Effector memory CD8-positive, alpha-beta T cell (primary cell): ENCODE measurements at regions not wholly inside any gene's neighbourhood (a gene's known extent, or its start where the extent isn't known, plus 50 kb on each side); places are given as distances from the start of the nearest gene placed in this dataset.

ENCODE experiments used
- ATAC-seq: fragments of 150-1000 bp; cut with Tn5 transposase; replicated peaks from 2 replicates; pipeline ENCODE4 v1.10.0; 2021; ENCODE audit warnings: mild to moderate bottlenecking, moderate library complexity
- DNase-seq, 3 experiments: peaks; one replicate each; pipeline ENCODE4 v3.0.0; 2021
- H3K27ac Mint-ChIP-seq, 2 donors: one replicate each; pipeline ENCODE4 v1.8.0; 2022; ENCODE audit warnings: mild to moderate bottlenecking in 2 of 2, mixed read lengths in 2 of 2, moderate library complexity in 2 of 2
- H3K27me3 Mint-ChIP-seq, 2 donors: one replicate each; pipeline ENCODE4 v1.8.0; 2022; ENCODE audit warnings: mixed read lengths in 2 of 2
- H3K36me3 Mint-ChIP-seq: one replicate; pipeline ENCODE4 v1.8.0; 2022; ENCODE audit warnings: mild to moderate bottlenecking, moderate library complexity, mixed read lengths; ENCODE audit not compliant: insufficient read depth
- H3K4me1 Mint-ChIP-seq, 2 donors: one replicate each; pipeline ENCODE4 v1.8.0; 2022; ENCODE audit warnings: low read depth in 2 of 2, mixed read lengths in 2 of 2
- H3K4me3 Mint-ChIP-seq, 2 donors: one replicate each; pipeline ENCODE4 v1.8.0; 2022; ENCODE audit warnings: mild to moderate bottlenecking in 2 of 2, mixed read lengths in 2 of 2, moderate library complexity in 2 of 2
- H3K9me3 Mint-ChIP-seq, 2 donors: one replicate each; pipeline ENCODE4 v1.8.0; 2022; ENCODE audit warnings: mixed read lengths in 2 of 2

GRCh38 chr18:72948439-72948838 is 80.7 kb upstream of the NETO1 start:
- no peaks in the 10 kb centered on the region for H3K27me3 Mint-ChIP-seq
- H3K36me3 Mint-ChIP-seq: no peaks in the 10 kb centered on the region
- H3K4me3 Mint-ChIP-seq: no peak overlapping the region
- H3K9me3 Mint-ChIP-seq: peaks cover 4 to 7% of the 10 kb centered on the region in 2 donors
- H3K27ac Mint-ChIP-seq: no peak overlapping the region
- ATAC-seq: no peak
- H3K4me1 Mint-ChIP-seq: no peaks in the 10 kb centered on the region
- no peak for DNase-seq

- Mint-ChIP-seq H3K36me3 (no peaks in the 10 kb centered on the region), H3K27ac (no peak overlapping the region), H3K9me3 (peaks cover 0 to 3% of the 10 kb centered on the region in 2 donors), H3K27me3 (no peaks in the 10 kb centered on the region), H3K4me1 (no peaks in the 10 kb centered on the region), H3K4me3 (no peak overlapping the region)
- ATAC-seq: no peak
- no peak for DNase-seq
These were observed 75.0 kb upstream of the NETO1 start for GRCh38 chr18:72942766-72943165.

- Mint-ChIP-seq H3K4me3 (no peak overlapping the region), H3K36me3 (no peaks in the 10 kb centered on the region), H3K9me3 (peaks cover 0 to 3% of the 10 kb centered on the region in 2 donors), H3K27me3 (no peaks in the 10 kb centered on the region), H3K27ac (no peak overlapping the region), H3K4me1 (no peaks in the 10 kb centered on the region)
- ATAC-seq: no peak
- DNase-seq: no peak
These were observed 73.2 kb upstream of the NETO1 start for GRCh38 chr18:72940986-72941385.

- no peaks in the 10 kb centered on the region for H3K4me1 Mint-ChIP-seq
- no peak overlapping the region for H3K4me3 Mint-ChIP-seq
- peaks cover 0 to 5% of the 10 kb centered on the region in 2 donors for H3K9me3 Mint-ChIP-seq
- DNase-seq: no peak
- H3K27ac Mint-ChIP-seq: no peak overlapping the region
- no peaks in the 10 kb centered on the region for H3K27me3 Mint-ChIP-seq
- ATAC-seq: no peak
- H3K36me3 Mint-ChIP-seq: no peaks in the 10 kb centered on the region
These were observed 72.7 kb upstream of the NETO1 start for GRCh38 chr18:72940509-72940908.

- H3K4me3 Mint-ChIP-seq: no peak overlapping the region
- no peak overlapping the region for H3K27ac Mint-ChIP-seq
- no peaks in the 10 kb centered on the region for H3K36me3 Mint-ChIP-seq
- no peak for DNase-seq
- H3K9me3 Mint-ChIP-seq: peaks cover 0 to 5% of the 10 kb centered on the region in 2 donors
- no peaks in the 10 kb centered on the region for H3K27me3 Mint-ChIP-seq
- no peak for ATAC-seq
- no peaks in the 10 kb centered on the region for H3K4me1 Mint-ChIP-seq
These were observed 68.0 kb upstream of the NETO1 start for GRCh38 chr18:72935744-72936143.

GRCh38 chr18:72922895-72923294 is 55.1 kb upstream of the NETO1 start:
- no peak for DNase-seq
- no peaks in the 10 kb centered on the region for H3K4me1 Mint-ChIP-seq
- H3K4me3 Mint-ChIP-seq: no peak overlapping the region
- no peaks in the 10 kb centered on the region for H3K27me3 Mint-ChIP-seq
- H3K36me3 Mint-ChIP-seq: peaks cover 3% of the 10 kb centered on the region
- no peak overlapping the region for H3K27ac Mint-ChIP-seq
- H3K9me3 Mint-ChIP-seq: peaks cover 18 to 40% of the 10 kb centered on the region in 2 donors
- ATAC-seq: no peak
